ENCODE measurements at regions not wholly inside any gene's neighbourhood (a gene's known extent, or its start where the extent isn't known, plus 50 kb on each side); places are given as distances from the start of the nearest gene placed in this dataset.

- Histone ChIP-seq H3K4me3 (ENCODE audit: low read depth in 1 of 3, low read length in 3 of 3) (no peak overlapping the region), H3K9ac (ENCODE audit: low read depth in 1 of 2, low read length in 2 of 2) (no peak overlapping the region), H3K27ac (ENCODE audit: low read depth in 1 of 2, low read length in 2 of 2) (no peak overlapping the region), H3K36me3 (ENCODE audit: control insufficient read depth in 4 of 4, insufficient read depth in 3 of 4, low read depth in 1 of 4, low read length in 3 of 4) (no peaks in the 10 kb centered on the region), H3K9me3 (ENCODE audit: control insufficient read depth in 4 of 4, low read length in 3 of 4) (peaks cover 0 to 5% (median 0%) of the 10 kb centered on the region in 4 donors), H3K27me3 (ENCODE audit: control insufficient read depth in 4 of 4, insufficient read depth in 4 of 4, low read length in 3 of 4) (no peaks in the 10 kb centered on the region), H3K4me1 (ENCODE audit: control insufficient read depth in 4 of 4, insufficient read depth in 4 of 4, low read length in 3 of 4) (no peaks in the 10 kb centered on the region)
- 83% methylated on average over 1 of the region's 1 CpG for WGBS
- no peak for TF ChIP-seq ATF3 (IDR thresholded peaks at IDR 0.05)
- no peak for TF ChIP-seq HNF4G (IDR thresholded peaks at IDR 0.05)
- no peak for TF ChIP-seq FOXA1 (IDR thresholded peaks at IDR 0.05)
- TF ChIP-seq CTCF (IDR thresholded peaks at IDR 0.05; ENCODE audit: low read depth, low read length, missing input control) = no peak
- TF ChIP-seq NR2F2 (IDR thresholded peaks at IDR 0.05) = no peak
- no peak for TF ChIP-seq GABPA (IDR thresholded peaks at IDR 0.05 in 1 of 2, conservative IDR thresholded peaks at IDR 0.05 in 1 of 2)
- no peak for TF ChIP-seq YY1 (IDR thresholded peaks at IDR 0.05)
- TF ChIP-seq EGR1 (IDR thresholded peaks at IDR 0.05; ENCODE audit: low read depth in 2 of 2) = no peak
- TF ChIP-seq SP1 (IDR thresholded peaks at IDR 0.05) = no peak
- no peak for TF ChIP-seq RXRA (IDR thresholded peaks at IDR 0.05)
- DNase-seq (ENCODE audit: low spot score) = no peak
Observed at GRCh38 chr13:54657588-54657987, 1629.0 kb downstream of the OLFM4 start.

GRCh38 chr13:54658771-54659170 lies 1630.2 kb downstream of the OLFM4 start:
- no peak for DNase-seq (ENCODE audit: low spot score)
- Histone ChIP-seq H3K9ac (ENCODE audit: low read depth in 1 of 2, low read length in 2 of 2) (no peak overlapping the region), H3K4me1 (ENCODE audit: control insufficient read depth in 4 of 4, insufficient read depth in 4 of 4, low read length in 3 of 4) (no peaks in the 10 kb centered on the region), H3K4me3 (ENCODE audit: low read depth in 1 of 3, low read length in 3 of 3) (no peak overlapping the region), H3K36me3 (ENCODE audit: control insufficient read depth in 4 of 4, insufficient read depth in 3 of 4, low read depth in 1 of 4, low read length in 3 of 4) (no peaks in the 10 kb centered on the region), H3K9me3 (ENCODE audit: control insufficient read depth in 4 of 4, low read length in 3 of 4) (peaks cover 0 to 5% (median 0%) of the 10 kb centered on the region in 4 donors), H3K27ac (ENCODE audit: low read depth in 1 of 2, low read length in 2 of 2) (no peak overlapping the region), H3K27me3 (ENCODE audit: control insufficient read depth in 4 of 4, insufficient read depth in 4 of 4, low read length in 3 of 4) (no peaks in the 10 kb centered on the region)
- WGBS = 93% methylated on average over 17 of the region's 17 CpGs
- TF ChIP-seq MAX (IDR thresholded peaks at IDR 0.05) = no peak
- TF ChIP-seq CTCF (IDR thresholded peaks at IDR 0.05; ENCODE audit: low read depth, low read length, missing input control) = no peak
- no peak for TF ChIP-seq ATF3 (IDR thresholded peaks at IDR 0.05)
- no peak for TF ChIP-seq ZBTB33 (IDR thresholded peaks at IDR 0.05)
- no peak for TF ChIP-seq HNF4G (IDR thresholded peaks at IDR 0.05)
- TF ChIP-seq YY1 (IDR thresholded peaks at IDR 0.05) = no peak
- TF ChIP-seq HNF4A (conservative IDR thresholded peaks at IDR 0.05) = no peak
- TF ChIP-seq SP1 (IDR thresholded peaks at IDR 0.05) = no peak
- no peak for TF ChIP-seq RXRA (IDR thresholded peaks at IDR 0.05)
- TF ChIP-seq RAD21 (IDR thresholded peaks at IDR 0.05) = no peak
- no peak for TF ChIP-seq TAF1 (conservative IDR thresholded peaks at IDR 0.05)
- no peak for TF ChIP-seq JUND (IDR thresholded peaks at IDR 0.05)
- TF ChIP-seq EGR1 (IDR thresholded peaks at IDR 0.05; ENCODE audit: low read depth in 2 of 2) = no peak
